ENCODE measurements at regions not wholly inside any gene's neighbourhood (a gene's known extent, or its start where the extent isn't known, plus 50 kb on each side); places are given as distances from the start of the nearest gene placed in this dataset.

DNA sequence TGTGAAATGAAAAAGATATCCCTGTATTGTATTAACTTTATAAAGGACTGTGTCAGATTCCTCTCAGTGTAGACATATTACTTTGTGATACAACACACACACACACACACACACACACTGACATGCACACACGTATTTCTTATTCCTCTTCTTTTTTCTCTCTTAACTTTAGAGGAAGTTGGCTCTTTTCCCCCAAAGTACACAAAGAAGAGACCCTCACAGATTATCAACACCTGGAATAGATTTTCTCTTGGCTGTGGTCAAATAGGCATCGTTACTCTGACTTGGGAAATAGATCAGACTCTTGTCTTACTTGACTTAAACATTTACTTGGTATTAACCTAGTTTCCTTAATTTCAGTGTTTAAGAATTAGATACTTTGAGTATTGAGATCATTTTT, 792.8 kb downstream of the ADGRL2 start:
- TF ChIP-seq POLR2AphosphoS5 (IDR thresholded peaks at IDR 0.05; ENCODE audit: borderline replicate concordance, low read depth, low read length) = no peak
- no peak for TF ChIP-seq EZH2 (IDR thresholded peaks at IDR 0.05)

Measured in SK-N-MC (cell line).